Epithelial cell of prostate (primary cell): ENCODE measurements at regions not wholly inside any gene's neighbourhood (a gene's known extent, or its start where the extent isn't known, plus 50 kb on each side); places are given as distances from the start of the nearest gene placed in this dataset.

ENCODE experiments used
- DNase-seq: peaks from one replicate; pipeline ENCODE4 v3.0.0-alpha.2; 2011; ENCODE audit warnings: low read depth, low spot score
- H3K27ac ChIP-seq: fragments of 450-650 bp; 2 replicates; pipeline ENCODE4 v1.5.1; 2017; ENCODE audit warnings: mild to moderate bottlenecking

DNA sequence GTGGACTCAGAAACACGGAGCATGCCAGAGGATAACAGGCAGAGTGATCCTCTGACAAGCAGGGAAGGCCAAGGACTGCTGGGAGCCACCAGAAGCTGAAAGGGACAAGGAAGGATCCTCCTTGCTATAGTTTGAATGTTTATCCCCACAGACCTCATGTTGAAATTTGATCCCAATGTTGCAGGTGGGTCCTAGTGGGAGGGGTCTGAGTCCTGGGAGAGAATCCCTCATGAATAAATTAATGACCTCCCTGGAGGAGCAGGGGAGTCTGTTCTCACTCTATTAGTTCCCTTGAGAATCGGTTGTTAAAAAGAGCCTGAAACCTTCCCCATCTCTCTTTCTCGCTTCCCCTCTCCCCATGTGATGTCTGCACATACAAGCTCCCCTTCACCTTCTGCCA lies 124.4 kb downstream of the FBXO15 start:
- DNase-seq = no peak

DNA sequence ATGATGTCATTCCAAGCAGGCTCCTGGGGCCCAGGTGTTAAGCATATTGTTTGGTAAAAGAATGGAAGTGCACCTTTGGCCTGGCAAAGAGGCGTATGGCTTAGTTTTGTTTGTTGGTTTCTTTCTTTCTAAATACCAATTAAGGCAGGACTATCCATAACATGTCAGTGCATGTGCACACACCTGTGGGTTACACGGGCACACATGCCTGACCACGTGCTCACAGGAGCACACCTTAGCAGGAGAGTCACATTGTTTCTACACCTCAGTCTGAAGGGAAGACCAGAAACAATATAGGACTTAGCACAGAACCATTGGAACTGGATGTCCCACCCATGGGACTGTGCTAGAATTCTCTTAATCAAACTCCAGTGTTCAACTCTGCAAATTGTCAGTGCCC lies 127.8 kb downstream of the FBXO15 start:
- H3K27ac ChIP-seq = no peak overlapping the region
- no peak for DNase-seq

More for the DNA sequence above, 124.4 kb downstream of the FBXO15 start:
- H3K27ac ChIP-seq = no peak overlapping the region

DNA sequence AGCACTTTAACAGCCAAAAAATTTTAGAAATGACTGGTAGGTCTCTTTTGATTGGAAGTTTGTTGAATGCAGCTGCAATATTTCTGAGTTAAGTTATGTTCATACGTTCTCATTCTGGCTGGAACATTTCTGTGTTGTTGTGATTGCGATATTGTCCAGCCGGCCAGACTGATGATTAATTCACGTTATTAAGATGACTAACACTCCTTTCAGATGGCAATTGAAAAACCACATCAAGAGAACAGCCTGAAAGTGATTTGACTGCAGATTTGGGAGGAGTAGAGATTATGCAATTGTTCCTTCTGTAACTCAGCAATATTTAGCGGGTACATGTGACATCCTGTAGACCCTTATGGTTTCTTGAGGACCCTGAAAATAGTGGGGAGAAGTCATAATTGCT lies 133.7 kb downstream of the FBXO15 start:
- peak; percentile 44 for DNase-seq
- H3K27ac ChIP-seq = no peak overlapping the region

DNA sequence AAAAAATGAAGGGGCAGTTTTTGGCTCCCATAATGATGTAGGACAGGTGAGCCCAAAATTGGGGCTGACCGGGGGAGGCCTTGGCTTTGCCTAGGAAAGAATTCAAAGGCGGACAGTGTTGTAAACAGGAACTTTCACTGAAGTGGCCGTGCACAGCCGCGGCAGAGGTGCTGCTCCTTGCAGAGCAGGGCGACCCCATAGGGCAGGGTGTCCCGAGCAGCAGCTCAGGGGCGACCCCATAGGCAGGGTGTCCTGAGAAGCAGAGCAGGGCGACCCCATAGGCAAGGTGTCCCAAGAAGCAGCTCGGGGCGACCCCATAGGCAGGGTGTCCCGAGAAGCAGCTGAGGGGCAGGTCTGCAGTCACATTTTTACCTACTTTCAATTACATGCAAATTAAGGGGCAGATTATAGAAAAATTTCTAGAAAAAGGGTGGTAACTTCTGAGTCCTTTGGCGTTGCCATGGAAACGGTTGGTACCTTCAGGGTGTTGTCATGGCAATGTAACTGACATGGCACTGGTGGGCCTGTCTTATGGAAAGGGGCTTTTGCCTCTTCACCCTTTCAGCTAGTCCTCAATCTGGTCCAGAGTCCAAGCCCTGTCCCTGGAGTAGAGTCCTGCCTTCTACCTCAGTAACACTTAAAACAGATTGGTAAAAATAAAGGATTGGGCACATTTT lies 134.5 kb downstream of the FBXO15 start:
- DNase-seq = no peak
- no peak overlapping the region for H3K27ac ChIP-seq

DNA sequence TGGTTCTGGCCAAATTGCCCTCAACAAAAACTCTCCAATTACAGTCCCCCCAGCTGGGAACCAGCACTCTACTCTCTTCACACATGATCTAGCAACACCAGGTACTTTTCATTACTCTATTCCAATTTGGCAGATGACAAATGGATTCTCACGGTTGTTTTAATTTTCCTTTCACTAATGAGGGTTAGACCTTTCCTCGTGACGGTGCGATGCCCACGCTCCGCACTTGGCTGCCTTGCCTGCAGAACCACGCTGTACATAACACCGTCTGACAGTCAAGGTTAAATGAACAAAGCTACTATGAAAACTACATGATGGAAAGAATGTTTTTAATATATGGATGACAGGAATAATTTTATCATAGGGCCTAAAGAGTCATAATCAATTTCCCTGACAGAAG lies 141.5 kb downstream of the FBXO15 start:
- H3K27ac ChIP-seq = no peak overlapping the region
- no peak for DNase-seq

DNA sequence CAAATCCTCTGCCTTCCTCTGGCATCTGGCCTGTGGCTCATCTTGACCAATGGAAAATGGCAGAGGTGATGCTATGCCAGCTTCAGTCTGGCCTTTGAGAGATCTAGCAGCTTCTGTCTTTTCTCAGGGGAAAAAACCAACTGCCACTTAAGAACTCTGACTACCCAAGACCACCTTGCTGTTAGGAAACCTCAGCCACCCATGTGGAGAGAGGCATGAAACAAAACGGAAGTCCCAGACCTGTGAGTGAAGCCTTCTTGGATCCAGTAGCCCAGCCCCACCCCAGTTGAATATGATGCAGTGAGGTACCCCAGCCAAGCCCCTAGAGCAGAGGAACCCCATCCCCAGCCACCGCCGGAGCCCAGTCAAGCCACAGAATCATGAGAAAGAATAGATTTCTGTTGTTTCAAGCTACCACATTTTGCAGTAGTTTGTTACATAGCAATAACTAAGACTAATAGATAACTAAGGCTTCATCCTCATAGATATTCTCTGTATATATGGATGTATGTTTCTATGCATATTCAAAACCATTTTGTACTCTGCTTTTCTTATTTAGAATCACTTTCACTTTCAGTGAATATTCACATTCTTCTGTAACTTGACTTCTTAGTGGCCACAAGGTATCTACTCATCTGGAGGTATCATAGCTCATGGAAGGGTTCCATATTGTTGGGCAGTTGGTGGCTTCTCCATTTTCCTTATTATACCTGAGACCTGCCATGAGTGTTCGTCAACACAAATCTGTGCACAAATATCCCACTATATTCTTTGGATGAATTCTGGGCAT lies 142.1 kb downstream of the FBXO15 start:
- no peak overlapping the region for H3K27ac ChIP-seq
- DNase-seq = no peak

DNA sequence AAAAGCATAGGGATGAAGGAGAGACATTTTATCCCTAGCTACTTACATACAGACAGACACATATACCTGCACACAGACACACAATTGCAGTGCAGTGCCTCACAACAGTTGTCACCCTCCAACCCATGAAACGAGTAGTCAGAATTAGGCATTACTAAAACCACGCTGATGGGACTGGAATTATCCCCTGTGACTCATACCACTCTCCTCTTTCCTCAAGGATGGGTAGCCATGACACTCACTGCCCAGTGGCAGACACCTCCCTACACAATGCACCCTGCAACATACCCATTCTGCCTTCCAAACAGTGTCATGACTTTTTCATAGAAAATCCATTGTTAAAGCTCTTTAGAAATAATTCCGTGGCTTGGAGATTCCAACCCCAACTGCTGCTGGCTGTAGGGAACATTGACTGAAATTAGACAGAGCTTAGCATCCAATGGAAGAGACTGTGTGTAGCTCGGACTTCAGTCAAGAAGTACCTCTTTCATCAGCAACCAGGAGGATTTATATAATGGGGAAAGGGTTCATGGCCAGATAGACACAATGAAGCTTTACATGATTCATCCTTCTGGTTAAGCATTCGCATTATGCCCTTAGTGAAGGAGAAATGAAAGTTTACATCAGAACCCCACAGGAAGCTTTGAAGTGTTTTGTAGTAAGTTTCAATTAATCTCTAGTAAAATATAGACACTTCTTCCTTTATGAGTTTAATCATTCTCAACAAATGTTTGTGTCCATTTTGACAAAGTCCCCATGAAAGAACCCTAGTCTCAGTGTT lies 155.2 kb downstream of the FBXO15 start:
- DNase-seq = no peak

DNA sequence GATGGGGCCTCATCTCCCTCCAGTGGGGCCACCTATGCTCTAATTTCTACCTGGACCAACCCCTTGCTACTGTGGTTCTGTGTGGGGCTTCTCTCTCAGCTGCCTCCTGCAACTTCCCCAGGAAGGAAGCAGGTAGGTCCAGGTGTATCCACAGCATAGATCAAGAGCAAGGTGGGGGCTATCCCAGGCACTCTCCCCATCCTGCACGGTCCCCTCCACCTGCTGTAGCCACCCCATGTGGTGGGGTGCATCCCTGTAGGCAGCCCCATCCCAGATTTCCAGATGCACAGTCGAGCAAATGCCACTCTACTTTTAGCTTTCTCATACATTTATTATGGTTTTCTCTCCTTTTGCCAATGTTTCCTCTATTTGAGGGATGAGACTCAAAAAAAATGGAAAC lies 156.1 kb downstream of the FBXO15 start:
- no peak for DNase-seq
- H3K27ac ChIP-seq = no peak overlapping the region

More for the DNA sequence above, 155.2 kb downstream of the FBXO15 start:
- H3K27ac ChIP-seq = no peak overlapping the region

DNA sequence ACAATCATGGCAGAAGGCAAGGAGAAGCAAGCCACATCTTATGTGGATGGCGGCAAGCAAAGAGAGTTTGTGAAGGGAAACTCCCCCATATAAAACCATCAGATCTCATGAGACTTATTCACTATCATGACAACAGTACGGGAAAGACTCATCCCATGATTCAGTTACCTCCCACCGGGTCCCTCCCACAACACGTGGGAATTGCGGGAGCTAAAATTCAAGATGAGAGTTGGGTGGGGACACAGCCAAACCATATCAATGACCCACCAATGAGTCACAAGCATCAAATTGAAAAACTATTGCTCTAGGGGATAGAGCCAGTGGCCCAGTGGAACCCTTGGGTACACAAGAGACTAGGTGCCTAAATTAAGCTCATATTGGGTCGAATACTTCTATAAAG lies 157.4 kb downstream of the FBXO15 start:
- no peak for DNase-seq
- H3K27ac ChIP-seq = no peak overlapping the region

DNA sequence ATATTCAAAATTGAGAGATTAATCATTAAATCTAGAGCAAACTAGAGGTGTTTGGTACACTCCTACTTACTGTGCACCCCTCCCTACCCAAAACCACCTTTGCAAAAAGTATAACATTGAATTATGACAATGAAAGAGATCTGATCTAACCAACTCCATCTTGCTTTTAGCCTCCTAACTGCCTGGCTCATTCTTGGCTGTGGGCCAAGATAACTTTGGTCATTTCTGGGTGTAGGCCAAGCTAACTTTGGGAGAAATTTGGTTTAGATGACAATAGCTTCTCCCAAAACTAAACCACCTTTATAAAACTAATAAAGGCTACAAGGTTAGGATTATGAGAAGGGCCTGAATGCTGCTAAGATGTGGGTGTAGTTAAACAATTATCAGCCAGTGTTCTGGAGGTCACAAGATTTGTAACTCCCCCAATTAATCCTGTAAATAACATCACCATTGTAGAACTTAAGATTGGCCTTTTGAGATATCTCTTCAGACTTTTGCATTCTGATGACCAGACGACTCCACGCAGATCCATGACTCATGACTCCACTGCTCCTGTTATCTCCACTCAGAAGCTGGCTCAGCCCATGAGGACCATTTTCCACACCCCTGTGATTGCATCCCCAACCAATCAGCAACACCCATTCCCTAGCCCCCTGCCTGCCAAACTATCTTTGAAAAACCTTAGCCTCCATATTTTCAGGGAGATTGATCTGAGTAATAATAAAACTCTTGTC lies 160.2 kb downstream of the FBXO15 start:
- no peak overlapping the region for H3K27ac ChIP-seq
- DNase-seq = no peak

DNA sequence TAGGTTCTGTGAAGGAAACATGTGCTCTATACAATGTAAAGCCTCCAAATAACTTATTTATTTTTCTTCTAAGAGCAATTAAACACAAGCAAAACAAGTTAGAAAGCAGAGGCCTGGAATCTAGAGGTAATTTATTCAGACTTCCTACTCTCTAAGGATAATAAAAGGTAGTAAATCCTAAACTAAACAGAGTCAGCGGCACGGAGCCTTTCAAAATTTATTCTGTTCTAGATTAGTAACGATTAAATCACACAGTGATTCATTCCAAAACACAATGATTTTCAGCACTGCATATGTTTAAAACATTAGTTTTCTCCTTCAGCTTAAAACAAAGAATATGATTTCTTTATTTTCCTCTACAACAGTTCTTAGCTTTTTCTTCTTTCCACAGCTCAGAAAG lies 160.9 kb downstream of the FBXO15 start:
- no peak overlapping the region for H3K27ac ChIP-seq
- no peak for DNase-seq

DNA sequence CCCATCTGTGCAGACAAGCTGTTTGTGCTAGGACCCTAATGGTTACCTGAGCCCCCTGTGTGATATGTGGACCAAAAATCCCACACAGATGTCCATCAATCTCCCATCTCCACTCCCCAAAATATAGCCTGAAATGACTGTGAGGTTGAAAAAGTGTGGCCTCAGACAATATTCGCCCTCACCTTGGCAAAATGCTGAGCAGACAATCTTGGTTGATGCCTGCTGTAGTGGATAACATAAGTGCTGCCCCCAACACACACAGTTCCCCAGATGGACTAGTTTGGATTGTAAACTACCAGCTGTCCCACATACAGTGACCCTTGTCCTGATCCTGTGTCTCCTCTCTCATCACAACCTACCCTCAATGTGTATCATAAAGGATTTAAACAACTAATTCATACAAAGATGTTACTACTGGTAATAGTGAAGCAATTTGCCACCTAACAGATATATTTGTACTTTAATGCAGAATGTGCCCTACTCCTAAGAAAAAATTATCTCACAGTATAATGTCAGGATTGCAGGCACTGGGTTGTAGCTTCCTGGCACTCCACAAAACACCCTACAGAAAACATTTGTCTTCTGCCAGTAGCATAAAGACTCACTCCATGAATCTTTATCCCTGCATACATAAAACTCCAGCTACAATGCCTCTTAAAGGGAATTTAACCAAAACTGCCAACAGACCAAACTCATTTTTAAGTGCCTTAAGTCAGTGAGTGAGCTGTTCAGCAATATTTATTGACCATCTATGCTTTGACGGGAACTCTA lies 161.6 kb downstream of the FBXO15 start:
- H3K27ac ChIP-seq = no peak overlapping the region
- DNase-seq = no peak

DNA sequence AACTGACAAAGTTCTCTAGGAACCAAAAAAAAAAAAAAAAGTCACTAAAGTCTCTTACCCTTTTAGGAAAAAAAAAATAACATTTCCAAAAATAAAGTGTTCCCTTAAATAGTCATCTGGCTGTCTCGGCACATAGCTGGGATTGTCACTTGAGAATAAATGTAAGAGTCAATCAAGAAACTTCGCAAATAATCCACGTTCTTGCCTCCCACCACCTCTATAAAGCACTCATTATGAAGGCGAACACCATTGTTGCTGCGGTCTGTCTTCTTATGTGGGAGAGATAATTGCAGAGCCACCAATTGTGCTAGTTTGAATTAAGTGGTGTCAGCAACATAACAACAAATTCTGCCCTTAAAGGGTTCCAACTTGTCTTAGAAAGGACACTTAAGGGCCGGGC lies 163.7 kb downstream of the FBXO15 start:
- no peak for DNase-seq
- no peak overlapping the region for H3K27ac ChIP-seq

DNA sequence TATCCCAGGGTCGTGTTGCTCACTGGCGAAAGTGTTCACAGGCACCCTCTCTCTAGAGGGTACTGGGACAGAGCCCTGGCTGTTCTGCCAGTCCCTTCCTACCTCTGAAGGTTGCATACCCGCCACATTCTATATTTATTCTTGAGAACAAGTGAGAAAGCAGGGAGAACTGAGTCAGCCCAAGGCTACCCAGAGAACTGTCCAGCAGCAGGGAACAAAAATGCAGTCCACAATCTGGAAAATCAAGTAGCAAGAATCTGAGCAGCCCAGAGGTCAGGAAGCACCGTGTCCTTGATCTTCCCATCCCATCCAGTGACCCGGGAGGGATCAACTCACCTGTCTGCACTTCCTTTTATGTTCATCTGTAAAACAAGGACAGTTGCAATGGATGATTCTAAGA lies 164.1 kb downstream of the FBXO15 start:
- no peak for DNase-seq
- H3K27ac ChIP-seq = no peak overlapping the region

DNA sequence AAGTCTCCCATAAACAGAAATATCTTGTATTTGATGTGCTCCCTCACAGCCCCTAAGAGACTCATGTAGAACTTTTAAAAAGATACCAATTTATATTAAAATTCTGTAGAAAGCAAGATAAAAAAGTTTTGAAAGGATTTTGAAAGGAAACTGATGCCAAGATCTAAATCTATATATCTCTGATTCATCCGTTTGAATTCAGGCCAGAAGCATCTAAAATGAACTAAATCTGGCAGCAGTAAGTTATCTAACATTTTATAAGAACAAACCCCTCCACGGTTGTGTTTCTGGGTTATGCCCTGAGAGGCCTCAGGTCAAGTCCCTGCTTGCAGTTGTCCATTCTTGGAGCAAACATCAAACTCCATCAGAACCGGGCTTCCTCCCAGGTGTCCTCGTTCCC lies 165.8 kb downstream of the FBXO15 start:
- H3K27ac ChIP-seq = no peak overlapping the region
- no peak for DNase-seq

DNA sequence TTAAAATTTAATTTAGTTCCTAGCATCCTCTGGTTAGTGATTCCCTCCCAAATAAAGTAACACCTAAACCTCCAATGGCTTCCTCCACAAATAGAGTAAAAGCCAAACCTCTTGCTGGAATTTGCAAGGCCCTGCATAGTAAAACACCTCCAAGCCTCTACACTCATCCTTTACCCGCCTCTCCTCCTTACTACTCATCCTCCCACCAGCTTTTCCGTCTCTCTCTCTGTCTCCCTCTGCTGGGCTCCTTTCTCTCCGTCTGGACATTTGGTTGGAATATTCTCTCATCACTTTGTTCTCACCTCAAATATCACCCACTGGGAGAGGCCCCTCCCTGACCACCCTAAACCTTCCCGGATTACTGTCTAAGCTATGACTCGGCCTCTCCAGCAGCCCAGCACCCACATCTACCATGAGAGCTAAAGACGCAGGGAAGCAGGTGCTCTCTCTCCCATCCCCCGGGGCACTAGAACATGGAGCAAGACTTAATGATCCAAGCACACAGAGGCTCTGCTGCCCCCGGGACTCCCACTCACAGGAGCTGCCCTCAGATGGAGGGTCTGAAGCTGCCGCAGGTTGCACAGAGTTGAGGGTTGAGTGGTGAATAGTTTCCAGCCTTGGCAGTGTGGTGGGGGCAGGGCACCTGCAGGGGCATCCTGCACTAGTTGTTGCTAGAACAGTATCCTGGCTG lies 167.2 kb downstream of the FBXO15 start:
- DNase-seq = no peak
- H3K27ac ChIP-seq = no peak overlapping the region

DNA sequence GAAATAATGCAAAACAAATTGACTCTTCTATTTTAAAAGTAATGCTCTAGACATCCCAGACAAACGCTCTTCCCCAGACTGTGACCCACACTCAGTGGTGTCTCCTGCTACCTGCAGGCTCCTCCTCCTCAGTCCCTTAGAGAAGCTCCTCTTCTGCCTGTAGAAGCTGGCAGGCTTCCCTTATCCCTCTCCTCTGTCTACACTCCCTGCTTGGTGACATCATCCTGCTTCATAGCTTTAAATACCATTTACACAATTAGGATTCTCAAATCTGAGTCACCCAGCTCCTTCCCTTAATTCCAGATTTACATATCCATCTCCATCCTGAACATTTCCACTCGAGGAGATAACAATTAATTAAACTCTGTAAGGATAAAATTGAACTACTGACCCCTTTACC lies 167.9 kb downstream of the FBXO15 start:
- peak; percentile 6 for DNase-seq

DNA sequence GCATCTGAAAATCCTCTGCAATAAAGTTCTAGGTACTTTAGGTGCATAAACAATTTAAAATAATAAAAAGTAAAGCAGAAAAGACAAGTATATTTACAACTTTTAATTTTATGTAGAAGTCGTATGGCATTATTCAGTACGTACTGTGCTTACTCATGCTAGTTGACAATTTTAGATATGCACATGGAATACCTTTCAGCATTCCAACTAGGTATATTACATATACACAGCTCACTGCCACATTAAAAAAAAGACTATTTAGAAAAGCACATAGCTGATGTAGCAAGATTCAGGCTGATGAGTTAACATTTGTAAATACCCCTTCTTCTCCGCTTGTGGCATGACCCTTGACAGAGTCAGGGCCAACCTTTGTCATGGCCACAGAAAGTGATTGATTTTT lies 171.2 kb downstream of the FBXO15 start:
- H3K27ac ChIP-seq = no peak overlapping the region
- no peak for DNase-seq

More for the DNA sequence above, 167.9 kb downstream of the FBXO15 start:
- no peak overlapping the region for H3K27ac ChIP-seq

DNA sequence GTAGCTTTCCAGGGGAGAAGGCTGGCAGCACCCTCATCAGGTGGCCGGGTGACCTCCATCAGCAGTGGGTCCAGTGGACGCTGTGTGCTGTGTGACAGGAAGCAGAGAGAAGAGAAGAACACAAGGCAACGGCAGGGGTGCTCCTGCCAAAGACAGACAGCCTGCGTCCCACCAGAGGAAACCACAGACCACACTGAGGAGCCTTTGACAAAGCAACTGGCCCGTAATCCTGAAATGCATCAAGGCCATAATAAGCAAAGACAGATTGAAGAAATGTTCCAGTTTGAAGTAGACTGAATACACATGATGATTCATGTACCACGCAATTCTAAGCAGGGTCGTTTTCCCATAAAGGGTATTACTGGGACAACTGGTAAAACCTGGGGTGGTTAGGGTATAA lies 172.4 kb downstream of the FBXO15 start:
- DNase-seq = no peak

More for the DNA sequence above, 172.4 kb downstream of the FBXO15 start:
- H3K27ac ChIP-seq = no peak overlapping the region
